ENCODE measurements at regions not wholly inside any gene's neighbourhood (a gene's known extent, or its start where the extent isn't known, plus 50 kb on each side); places are given as distances from the start of the nearest gene placed in this dataset.

GRCh38 chr20:40291493-40292135 lies 397.4 kb downstream of the MAFB start:
- Histone ChIP-seq H3K4me1 (ENCODE audit: insufficient read depth, low read length) (no peaks in the 10 kb centered on the region), H3K9me3 (ENCODE audit: low read length) (no peaks in the 10 kb centered on the region), H3K27ac (ENCODE audit: low read depth, low read length) (no peak overlapping the region), H3K36me3 (ENCODE audit: insufficient read depth, low read length) (no peaks in the 10 kb centered on the region), H3K27me3 (ENCODE audit: insufficient read depth, low read length, poor library complexity, severe bottlenecking) (no peaks in the 10 kb centered on the region), H3K4me3 (ENCODE audit: low read length) (no peak overlapping the region)
- H3K9me3 Mint-ChIP-seq, result no peaks in the 10 kb centered on the region
- DNase-seq, result no peak
- no peaks in the 10 kb centered on the region for H3K36me3 Mint-ChIP-seq
- no peak overlapping the region for H3K27ac Mint-ChIP-seq
- POLR2A ChIA-PET, result no interaction called here
- CTCF ChIA-PET, result no interaction called here
- H3K4me1 Mint-ChIP-seq, result no peaks in the 10 kb centered on the region
- peaks cover 0 to 1% of the 10 kb centered on the region in 2 donors for H3K27me3 Mint-ChIP-seq
- no peak overlapping the region for H3K4me3 Mint-ChIP-seq

DNA sequence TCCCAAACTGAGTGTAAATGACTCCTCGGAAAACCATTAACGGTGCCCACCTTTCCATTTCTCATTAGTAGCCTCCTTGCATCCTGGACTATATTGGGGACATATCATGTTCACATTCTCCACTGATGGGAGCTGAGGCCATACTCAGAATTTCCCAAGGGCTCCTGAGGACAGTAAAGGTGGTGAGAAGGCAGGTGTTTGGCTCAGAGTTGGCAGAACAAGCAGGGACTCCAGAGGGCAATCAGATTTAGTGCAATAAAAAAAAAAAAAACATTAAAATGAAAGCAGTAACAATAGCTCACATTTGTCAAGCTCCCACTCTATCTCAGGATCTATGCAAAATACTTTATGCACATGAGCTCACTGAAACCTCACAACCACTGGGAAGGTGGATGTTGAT lies 401.4 kb downstream of the MAFB start:
- H3K27me3 Mint-ChIP-seq, result peaks cover 0 to 1% of the 10 kb centered on the region in 2 donors
- H3K27ac Mint-ChIP-seq, result no peak overlapping the region
- H3K4me1 Mint-ChIP-seq, result no peaks in the 10 kb centered on the region
- H3K4me3 ChIP-seq (ENCODE audit: low read length), result no peak overlapping the region
- H3K9me3 Mint-ChIP-seq, result no peaks in the 10 kb centered on the region
- no peaks in the 10 kb centered on the region for H3K36me3 ChIP-seq (ENCODE audit: insufficient read depth, low read length)
- no peak for DNase-seq
- H3K9me3 ChIP-seq (ENCODE audit: low read length), result no peaks in the 10 kb centered on the region
- POLR2A ChIA-PET, result no interaction called here
- CTCF ChIA-PET, result no interaction called here
- H3K4me3 Mint-ChIP-seq, result no peak overlapping the region
- no peaks in the 10 kb centered on the region for H3K4me1 ChIP-seq (ENCODE audit: insufficient read depth, low read length)
- no peaks in the 10 kb centered on the region for H3K36me3 Mint-ChIP-seq
- no peak overlapping the region for H3K27ac ChIP-seq (ENCODE audit: low read depth, low read length)
- H3K27me3 ChIP-seq (ENCODE audit: insufficient read depth, low read length, poor library complexity, severe bottlenecking), result no peaks in the 10 kb centered on the region

DNA sequence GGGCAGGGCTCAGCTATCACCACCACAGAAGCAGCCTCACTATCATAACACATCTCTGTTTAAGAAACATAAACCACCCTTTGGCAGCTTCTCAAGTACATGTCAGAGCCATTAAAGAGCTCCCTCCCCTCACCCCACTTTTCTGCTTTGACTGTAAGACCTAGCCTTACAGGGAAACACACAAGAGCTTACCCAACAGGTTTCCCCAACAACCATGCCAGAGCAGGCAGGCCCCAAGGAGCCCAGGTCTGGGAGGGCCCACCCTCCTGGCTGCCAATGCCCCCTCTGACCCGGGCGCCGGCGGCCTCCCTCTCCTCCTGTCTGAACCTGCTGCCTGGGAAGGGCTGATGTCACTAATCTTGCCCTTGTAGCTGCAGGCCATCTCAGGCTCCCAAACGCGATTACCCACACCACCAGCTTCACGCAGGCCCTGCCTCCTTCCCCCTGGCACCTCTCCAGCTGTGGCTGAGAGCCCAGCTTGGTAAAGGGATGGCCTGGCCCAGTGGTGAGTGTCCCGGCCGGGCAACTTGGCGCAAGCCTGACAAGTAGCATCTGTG lies 402.0 kb downstream of the MAFB start:
- Histone ChIP-seq H3K27ac (ENCODE audit: low read depth, low read length) (no peak overlapping the region), H3K4me1 (ENCODE audit: insufficient read depth, low read length) (no peaks in the 10 kb centered on the region), H3K4me3 (ENCODE audit: low read length) (no peak overlapping the region), H3K27me3 (ENCODE audit: insufficient read depth, low read length, poor library complexity, severe bottlenecking) (no peaks in the 10 kb centered on the region), H3K9me3 (ENCODE audit: low read length) (no peaks in the 10 kb centered on the region), H3K36me3 (ENCODE audit: insufficient read depth, low read length) (no peaks in the 10 kb centered on the region)
- Mint-ChIP-seq H3K9me3 (no peaks in the 10 kb centered on the region), H3K36me3 (no peaks in the 10 kb centered on the region), H3K27me3 (peaks cover 0 to 1% of the 10 kb centered on the region in 2 donors), H3K4me3 (no peak overlapping the region), H3K4me1 (no peaks in the 10 kb centered on the region), H3K27ac (no peak overlapping the region)
- ChIA-PET CTCF (interaction anchor here (1.1 kb wide), 1 partner anchor 20 kb away, joined by 3 read pairs; no protein-coding TSS in a partner anchor), POLR2A (no interaction called here)
- no peak for DNase-seq

DNA sequence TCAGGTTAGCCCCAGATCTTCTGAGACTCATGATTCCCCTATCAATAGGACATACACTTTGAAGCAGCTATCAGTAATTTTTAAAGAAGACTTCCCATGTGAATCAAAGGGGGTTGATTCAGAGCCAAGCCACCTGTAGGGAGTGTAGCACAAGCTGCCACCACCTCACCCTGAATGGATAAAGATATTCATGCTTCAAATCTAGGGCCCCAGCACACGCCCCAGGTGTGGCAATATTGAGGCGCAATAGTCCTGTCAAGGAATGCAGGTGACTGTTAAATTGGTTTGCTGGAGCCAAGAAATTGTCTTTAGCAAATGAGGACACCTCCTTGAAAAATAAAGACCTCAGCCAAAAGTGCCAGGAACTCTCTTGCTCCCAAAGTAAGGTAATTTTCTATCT lies 404.4 kb downstream of the MAFB start:
- H3K27me3 ChIP-seq (ENCODE audit: insufficient read depth, low read length, poor library complexity, severe bottlenecking), result no peaks in the 10 kb centered on the region
- CTCF ChIA-PET, result no interaction called here
- no peak overlapping the region for H3K27ac ChIP-seq (ENCODE audit: low read depth, low read length)
- Mint-ChIP-seq H3K9me3 (no peaks in the 10 kb centered on the region), H3K4me1 (no peaks in the 10 kb centered on the region), H3K36me3 (no peaks in the 10 kb centered on the region), H3K4me3 (no peak overlapping the region), H3K27ac (no peak overlapping the region), H3K27me3 (no peaks in the 10 kb centered on the region)
- POLR2A ChIA-PET, result no interaction called here
- no peaks in the 10 kb centered on the region for H3K36me3 ChIP-seq (ENCODE audit: insufficient read depth, low read length)
- no peak overlapping the region for H3K4me3 ChIP-seq (ENCODE audit: low read length)
- H3K9me3 ChIP-seq (ENCODE audit: low read length), result no peaks in the 10 kb centered on the region
- H3K4me1 ChIP-seq (ENCODE audit: insufficient read depth, low read length), result no peaks in the 10 kb centered on the region
- DNase-seq, result no peak

- CTCF ChIA-PET, result no interaction called here
- Histone ChIP-seq H3K27ac (ENCODE audit: low read depth, low read length) (no peak overlapping the region), H3K4me3 (ENCODE audit: low read length) (no peak overlapping the region), H3K9me3 (ENCODE audit: low read length) (no peaks in the 10 kb centered on the region), H3K4me1 (ENCODE audit: insufficient read depth, low read length) (no peaks in the 10 kb centered on the region), H3K27me3 (ENCODE audit: insufficient read depth, low read length, poor library complexity, severe bottlenecking) (no peaks in the 10 kb centered on the region), H3K36me3 (ENCODE audit: insufficient read depth, low read length) (no peaks in the 10 kb centered on the region)
- no peaks in the 10 kb centered on the region for H3K9me3 Mint-ChIP-seq
- H3K36me3 Mint-ChIP-seq, result no peaks in the 10 kb centered on the region
- H3K27ac Mint-ChIP-seq, result no peak overlapping the region
- DNase-seq, result no peak
- POLR2A ChIA-PET, result no interaction called here
- H3K27me3 Mint-ChIP-seq, result no peaks in the 10 kb centered on the region
- H3K4me1 Mint-ChIP-seq, result no peaks in the 10 kb centered on the region
- no peak overlapping the region for H3K4me3 Mint-ChIP-seq
Measured at GRCh38 chr20:40283689-40284088, 405.3 kb downstream of the MAFB start.

DNA sequence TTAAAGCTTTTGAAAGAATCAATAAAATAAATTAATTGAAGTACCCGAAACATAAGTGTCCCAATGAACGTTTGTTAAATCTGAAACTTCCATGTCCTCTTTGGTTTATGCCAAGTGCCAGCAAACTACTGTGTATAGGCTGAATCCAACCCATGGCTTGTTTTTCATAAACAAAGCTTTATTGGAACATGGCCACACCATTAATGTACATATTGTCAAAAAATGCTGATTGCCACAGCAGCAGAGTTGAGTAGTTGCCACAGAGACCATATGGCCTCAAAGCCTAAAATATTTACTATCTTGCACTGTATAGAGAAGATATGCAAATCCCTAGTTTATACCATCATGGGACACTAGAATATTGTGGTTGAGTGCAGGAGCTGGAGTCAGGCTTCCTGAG lies 406.1 kb downstream of the MAFB start:
- CTCF ChIA-PET, result no interaction called here
- Mint-ChIP-seq H3K9me3 (no peaks in the 10 kb centered on the region), H3K4me3 (no peak overlapping the region), H3K27ac (no peak overlapping the region), H3K4me1 (no peaks in the 10 kb centered on the region), H3K36me3 (no peaks in the 10 kb centered on the region), H3K27me3 (no peaks in the 10 kb centered on the region)
- no peaks in the 10 kb centered on the region for H3K27me3 ChIP-seq (ENCODE audit: insufficient read depth, low read length, poor library complexity, severe bottlenecking)
- H3K36me3 ChIP-seq (ENCODE audit: insufficient read depth, low read length), result no peaks in the 10 kb centered on the region
- H3K4me1 ChIP-seq (ENCODE audit: insufficient read depth, low read length), result no peaks in the 10 kb centered on the region
- no peak for DNase-seq
- no peaks in the 10 kb centered on the region for H3K9me3 ChIP-seq (ENCODE audit: low read length)
- POLR2A ChIA-PET, result no interaction called here
- no peak overlapping the region for H3K27ac ChIP-seq (ENCODE audit: low read depth, low read length)
- H3K4me3 ChIP-seq (ENCODE audit: low read length), result no peak overlapping the region

GRCh38 chr20:40282541-40282940 lies 406.5 kb downstream of the MAFB start:
- H3K9me3 Mint-ChIP-seq, result no peaks in the 10 kb centered on the region
- no peaks in the 10 kb centered on the region for H3K27me3 ChIP-seq (ENCODE audit: insufficient read depth, low read length, poor library complexity, severe bottlenecking)
- no peak for DNase-seq
- H3K27me3 Mint-ChIP-seq, result no peaks in the 10 kb centered on the region
- no peaks in the 10 kb centered on the region for H3K36me3 Mint-ChIP-seq
- no peaks in the 10 kb centered on the region for H3K36me3 ChIP-seq (ENCODE audit: insufficient read depth, low read length)
- no peak overlapping the region for H3K4me3 ChIP-seq (ENCODE audit: low read length)
- no peaks in the 10 kb centered on the region for H3K4me1 Mint-ChIP-seq
- no peak overlapping the region for H3K4me3 Mint-ChIP-seq
- no peaks in the 10 kb centered on the region for H3K9me3 ChIP-seq (ENCODE audit: low read length)
- no peaks in the 10 kb centered on the region for H3K4me1 ChIP-seq (ENCODE audit: insufficient read depth, low read length)
- H3K27ac ChIP-seq (ENCODE audit: low read depth, low read length), result no peak overlapping the region
- ChIA-PET POLR2A (no interaction called here), CTCF (no interaction called here)
- no peak overlapping the region for H3K27ac Mint-ChIP-seq

DNA sequence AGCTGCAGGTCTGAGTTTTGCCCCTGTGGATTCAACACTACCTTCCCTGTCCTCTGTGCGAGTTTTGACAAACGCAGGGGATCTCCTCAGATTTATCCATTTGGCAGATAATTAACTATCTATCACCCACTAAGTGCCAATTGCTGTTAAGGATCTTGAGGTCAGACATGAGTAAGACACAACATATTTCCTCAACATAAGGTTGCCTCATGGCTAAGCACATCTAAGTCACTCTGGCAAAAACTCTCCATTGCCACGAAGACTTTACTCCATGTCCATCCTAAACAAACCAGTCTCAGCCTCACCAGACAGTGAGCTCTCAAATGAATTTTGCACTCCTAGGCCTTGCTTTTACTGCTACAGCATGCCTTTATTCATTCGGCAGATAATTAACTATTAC lies 408.4 kb downstream of the MAFB start:
- Histone ChIP-seq H3K4me1 (ENCODE audit: insufficient read depth, low read length) (no peaks in the 10 kb centered on the region), H3K27me3 (ENCODE audit: insufficient read depth, low read length, poor library complexity, severe bottlenecking) (no peaks in the 10 kb centered on the region), H3K9me3 (ENCODE audit: low read length) (no peaks in the 10 kb centered on the region), H3K27ac (ENCODE audit: low read depth, low read length) (no peak overlapping the region), H3K4me3 (ENCODE audit: low read length) (no peak overlapping the region), H3K36me3 (ENCODE audit: insufficient read depth, low read length) (no peaks in the 10 kb centered on the region)
- Mint-ChIP-seq H3K9me3 (no peaks in the 10 kb centered on the region), H3K4me3 (no peak overlapping the region), H3K27ac (no peak overlapping the region), H3K27me3 (no peaks in the 10 kb centered on the region), H3K4me1 (no peaks in the 10 kb centered on the region), H3K36me3 (no peaks in the 10 kb centered on the region)
- POLR2A ChIA-PET, result no interaction called here
- no peak for DNase-seq
- CTCF ChIA-PET, result no interaction called here

- Mint-ChIP-seq H3K4me1 (no peaks in the 10 kb centered on the region), H3K27ac (no peak overlapping the region), H3K36me3 (no peaks in the 10 kb centered on the region), H3K4me3 (no peak overlapping the region), H3K9me3 (no peaks in the 10 kb centered on the region), H3K27me3 (no peaks in the 10 kb centered on the region)
- no peak overlapping the region for H3K4me3 ChIP-seq (ENCODE audit: low read length)
- DNase-seq, result no peak
- H3K27me3 ChIP-seq (ENCODE audit: insufficient read depth, low read length, poor library complexity, severe bottlenecking), result no peaks in the 10 kb centered on the region
- ChIA-PET CTCF (no interaction called here), POLR2A (no interaction called here)
- no peaks in the 10 kb centered on the region for H3K9me3 ChIP-seq (ENCODE audit: low read length)
- no peaks in the 10 kb centered on the region for H3K4me1 ChIP-seq (ENCODE audit: insufficient read depth, low read length)
- no peak overlapping the region for H3K27ac ChIP-seq (ENCODE audit: low read depth, low read length)
- H3K36me3 ChIP-seq (ENCODE audit: insufficient read depth, low read length), result no peaks in the 10 kb centered on the region
Measured at GRCh38 chr20:40279390-40279789, 409.6 kb downstream of the MAFB start.
